ENCODE measurements at regions not wholly inside any gene's neighbourhood (a gene's known extent, or its start where the extent isn't known, plus 50 kb on each side); places are given as distances from the start of the nearest gene placed in this dataset.

DNA sequence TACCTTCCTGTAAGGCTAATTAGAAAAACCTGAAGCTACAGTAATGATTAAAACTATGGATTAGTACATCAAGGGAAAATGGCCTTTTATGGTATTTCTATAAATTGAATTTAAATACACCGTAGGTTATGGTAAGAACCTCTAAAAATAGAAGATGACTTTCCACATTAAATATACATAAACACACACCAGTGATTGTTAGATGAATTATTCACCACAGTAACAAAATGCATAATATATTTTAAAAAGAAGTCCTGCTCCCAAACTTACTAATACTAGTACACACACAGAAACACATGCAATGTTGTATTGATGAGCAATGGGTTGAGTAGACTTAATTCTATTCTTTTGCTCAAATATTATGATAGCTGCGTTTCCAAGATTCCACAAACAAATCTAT lies 277.9 kb upstream of the ANKRD50 start:
- ChIA-PET POLR2A (ENCODE audit: unreplicated experiment) (no interaction called here), CTCF (no interaction called here)
- no peaks in the 10 kb centered on the region for H3K27me3 ChIP-seq (ENCODE audit: control insufficient read depth, insufficient read depth, low read length)
- no peak overlapping the region for H3K4ac ChIP-seq (ENCODE audit: low read depth, low read length)
- DNase-seq: no peak
- no TSS peak for BruUV-seq (replicated peaks)
- no peaks in the 10 kb centered on the region for H4K20me1 ChIP-seq (ENCODE audit: insufficient read depth, low read length)
- H2AFZ ChIP-seq (replicated peaks; ENCODE audit: low read length, poor library complexity): no peak overlapping the region
- no peak overlapping the region for H3K9ac ChIP-seq (ENCODE audit: low read depth, low read length)
- H3K9me1 ChIP-seq (ENCODE audit: insufficient read depth, low read length): no peaks in the 10 kb centered on the region
- ATAC-seq (ENCODE audit: low read depth): no peak
- no peak overlapping the region for H2BK20ac ChIP-seq (ENCODE audit: low read depth, low read length)
- H3K9me3 ChIP-seq (ENCODE audit: control insufficient read depth, insufficient read depth, low read length): no peaks in the 10 kb centered on the region
- no peak overlapping the region for H4K91ac ChIP-seq (ENCODE audit: insufficient read depth, low read depth, low read length)
- H3K18ac ChIP-seq (ENCODE audit: low read depth, low read length): no peak overlapping the region
- H3K36me3 ChIP-seq (ENCODE audit: control insufficient read depth, insufficient read depth, low read length): no peaks in the 10 kb centered on the region
- H3K23ac ChIP-seq (ENCODE audit: low read depth, low read length): no peak overlapping the region
- H4K8ac ChIP-seq (ENCODE audit: low read depth in 2 of 2, low read length in 2 of 2): no peak overlapping the region
- H3K79me1 ChIP-seq (ENCODE audit: low read depth in 1 of 2, low read length in 2 of 2): no peaks in the 10 kb centered on the region
- WGBS, 2 experiments (ENCODE audit: extremely low coverage in 2 of 2, insufficient read length in 1 of 2): no CpG with 5 or more reads among the region's 2 CpGs
- H3K56ac ChIP-seq (ENCODE audit: extremely low read depth, insufficient read depth, low read length): no peak overlapping the region
- H2BK120ac ChIP-seq (ENCODE audit: low read depth, low read length): no peak overlapping the region
- dilution Hi-C loops (cut with HindIII; ENCODE audit: low sequenced_read_pairs, unreplicated experiment): no loop called here
- no peak overlapping the region for H2AK5ac ChIP-seq (ENCODE audit: low read depth, low read length)
- intact Hi-C loops (cut with micrococcal nuclease): no loop called here
- no peak overlapping the region for H3K4me2 ChIP-seq (ENCODE audit: low read depth, low read length)
- no peaks in the 10 kb centered on the region for H3K4me1 ChIP-seq (ENCODE audit: control insufficient read depth, insufficient read depth, low read length)
- no peak overlapping the region for H3K27ac ChIP-seq (ENCODE audit: insufficient read depth, low read length)
- TF ChIP-seq RAD21 (IDR thresholded peaks at IDR 0.05; ENCODE audit: low read length): no peak
- H4K5ac ChIP-seq (ENCODE audit: low read depth, low read length): no peak overlapping the region
- no peak overlapping the region for H2BK5ac ChIP-seq (ENCODE audit: low read depth, low read length, poor library complexity, severe bottlenecking)
- no peak overlapping the region for H2BK15ac ChIP-seq (ENCODE audit: low read depth, low read length)
- H3K4me3 ChIP-seq (ENCODE audit: insufficient read depth, low read depth, low read length): no peak overlapping the region
- in situ Hi-C loops (cut with MboI; ENCODE audit: low sequenced_read_pairs): no loop called here
- H3K14ac ChIP-seq (replicated peaks; ENCODE audit: low read depth, low read length): no peak overlapping the region
- no peak overlapping the region for H2AK9ac ChIP-seq (replicated peaks; ENCODE audit: low read depth, low read length, poor library complexity)

Data from IMR-90 (cell line).